IPS DF 6.9 (cell line): ENCODE measurements at regions not wholly inside any gene's neighbourhood (a gene's known extent, or its start where the extent isn't known, plus 50 kb on each side); places are given as distances from the start of the nearest gene placed in this dataset.
"Not testable (repeated sequence)": the region's sequence is repeated elsewhere in the genome, so short reads cannot be mapped to it uniquely, and the experiment has no call there.

Experiments
- DNase-seq: peaks from one replicate; pipeline ENCODE4 v3.0.0-alpha.2; 2013; ENCODE audit warnings: low read depth, low spot score
- H3K27ac ChIP-seq: one replicate; pipeline ENCODE4 v1.5.1; 2013; ENCODE audit warnings: low read length, control low read depth
- H3K27me3 ChIP-seq: 2 replicates; pipeline ENCODE4 v1.6.1; 2013; ENCODE audit warnings: mild to moderate bottlenecking, low read length; ENCODE audit not compliant: control insufficient read depth, insufficient read depth
- H3K36me3 ChIP-seq: 2 replicates; pipeline ENCODE4 v1.6.1; 2013; ENCODE audit warnings: low read length; ENCODE audit not compliant: control insufficient read depth, insufficient read depth
- H3K4me1 ChIP-seq: 2 replicates; pipeline ENCODE4 v1.6.1; 2013; ENCODE audit warnings: low read length; ENCODE audit not compliant: control insufficient read depth, insufficient read depth
- H3K4me3 ChIP-seq: 2 replicates; pipeline ENCODE4 v1.5.1; 2013; ENCODE audit warnings: mild to moderate bottlenecking, low read length
- H3K9me3 ChIP-seq: 2 replicates; pipeline ENCODE4 v1.6.1; 2013; ENCODE audit warnings: low read length, inconsistent platforms; ENCODE audit not compliant: control insufficient read depth, insufficient read depth
- WGBS: extraction: QIAGEN DNeasy Blood & Tissue Kit; methylation state at CpG from one replicate; pipeline ENCODE4 v1.1.7; 2013; ENCODE audit warnings: mixed read lengths, missing lambda C conversion rate; ENCODE audit not compliant: insufficient read length, insufficient coverage; 5-methylcytosine and 5-hydroxymethylcytosine counted together

- H3K27me3 ChIP-seq, H3K27ac ChIP-seq, H3K4me1 ChIP-seq, H3K4me3 ChIP-seq, DNase-seq, H3K36me3 ChIP-seq, H3K9me3 ChIP-seq: not testable (repeated sequence)
- no CpG with 5 or more reads among the region's 2 CpGs for WGBS
Measured at GRCh38 chr12:126979564-126979963, 1287.4 kb upstream of the TMEM132C start.

DNA sequence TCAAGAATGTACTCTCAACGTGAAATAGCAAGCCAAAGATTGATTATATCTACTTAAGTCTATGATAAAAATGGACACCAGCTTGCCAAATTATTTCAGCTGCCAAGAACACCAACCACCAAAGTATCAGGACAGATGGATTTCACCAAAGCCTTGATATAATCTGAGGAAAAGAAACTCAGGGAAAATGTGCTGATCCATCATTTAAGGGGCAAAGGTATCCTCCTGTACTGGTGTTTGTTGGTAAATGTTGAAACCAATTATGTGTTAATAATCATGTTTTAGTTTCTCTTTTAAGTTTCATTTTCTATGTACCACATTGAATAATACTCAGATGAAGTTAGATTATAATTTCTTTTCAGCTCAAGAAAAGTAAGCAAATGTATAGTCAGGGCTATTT lies 1284.3 kb upstream of the TMEM132C start:
- Histone ChIP-seq H3K9me3 (no peaks in the 10 kb centered on the region; the same call in 1 of the 2 replicates), H3K4me3 (no peak overlapping the region), H3K27ac (no peak overlapping the region), H3K36me3 (no peaks in the 10 kb centered on the region), H3K4me1 (no peaks in the 10 kb centered on the region), H3K27me3 (no peaks in the 10 kb centered on the region)
- no CpG with 5 or more reads among the region's 1 CpG for WGBS
- no peak for DNase-seq

DNA sequence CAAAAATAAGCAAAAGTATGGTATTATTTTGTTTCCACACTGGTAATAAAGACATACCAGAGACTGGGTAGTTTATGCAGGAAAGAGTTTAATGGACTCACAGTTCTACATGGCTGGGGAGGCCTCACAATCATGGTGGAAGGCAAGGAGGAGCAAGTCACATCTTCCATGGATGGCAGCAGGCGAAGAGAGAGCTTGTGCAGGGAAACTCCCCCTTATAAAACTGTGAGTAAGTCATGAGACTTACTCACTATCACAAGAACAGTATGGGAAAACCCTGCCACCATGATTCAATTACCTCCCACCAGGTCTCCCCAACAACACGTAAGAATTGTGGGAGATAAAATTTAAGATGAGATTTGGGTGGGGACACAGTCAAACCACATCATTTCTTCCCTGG lies 1283.2 kb upstream of the TMEM132C start:
- WGBS: no CpG with 5 or more reads among the region's 2 CpGs
- H3K4me1 ChIP-seq, H3K36me3 ChIP-seq, H3K27me3 ChIP-seq, H3K4me3 ChIP-seq, DNase-seq, H3K27ac ChIP-seq, H3K9me3 ChIP-seq: not testable (repeated sequence)

DNA sequence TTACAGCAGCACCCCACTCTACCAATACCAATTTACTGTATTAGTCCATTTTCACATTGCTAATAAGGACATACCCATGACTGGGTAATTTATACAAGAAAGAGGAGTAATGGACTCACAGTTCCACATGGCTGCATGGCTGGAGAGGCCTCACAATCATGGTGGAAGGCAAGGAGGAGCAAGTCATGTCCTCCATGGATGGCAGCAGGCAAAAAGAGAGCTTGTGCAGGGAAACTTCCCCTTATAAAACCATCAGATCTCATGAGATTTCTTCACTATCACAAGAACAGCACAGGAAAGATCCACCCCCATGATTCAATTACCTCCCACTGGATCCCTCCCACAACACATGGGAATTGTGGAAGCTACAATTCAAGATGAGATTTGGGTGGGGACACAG lies 1281.3 kb upstream of the TMEM132C start:
- not testable (repeated sequence) for H3K9me3 ChIP-seq

GRCh38 chr12:126989532-126989931 lies 1277.4 kb upstream of the TMEM132C start:
- no peaks in the 10 kb centered on the region for H3K27me3 ChIP-seq
- H3K27ac ChIP-seq: no peak overlapping the region
- peaks cover 2% of the 10 kb centered on the region; the same call in 1 of the 2 replicates for H3K9me3 ChIP-seq
- WGBS: no CpG with 5 or more reads among the region's 2 CpGs
- H3K4me1 ChIP-seq: no peaks in the 10 kb centered on the region
- no peak overlapping the region for H3K4me3 ChIP-seq
- no peak for DNase-seq
- no peaks in the 10 kb centered on the region for H3K36me3 ChIP-seq

More for the DNA sequence above, 1281.3 kb upstream of the TMEM132C start:
- DNase-seq, H3K27ac ChIP-seq, H3K36me3 ChIP-seq, H3K4me3 ChIP-seq, H3K4me1 ChIP-seq, H3K27me3 ChIP-seq: not testable (repeated sequence)

- WGBS: no CpG with 5 or more reads among the region's 9 CpGs
- no peaks in the 10 kb centered on the region for H3K36me3 ChIP-seq
- no peak overlapping the region for H3K27ac ChIP-seq
- peaks cover 2% of the 10 kb centered on the region; the same call in 1 of the 2 replicates for H3K9me3 ChIP-seq
- no peak for DNase-seq
- no peak overlapping the region for H3K4me3 ChIP-seq
- H3K27me3 ChIP-seq: no peaks in the 10 kb centered on the region
- H3K4me1 ChIP-seq: no peaks in the 10 kb centered on the region
Measured at GRCh38 chr12:126993898-126994297, 1273.1 kb upstream of the TMEM132C start.

GRCh38 chr12:126994599-126994998 lies 1272.4 kb upstream of the TMEM132C start:
- WGBS: no CpG with 5 or more reads among the region's 4 CpGs
- DNase-seq: no peak
- Histone ChIP-seq H3K4me1 (no peaks in the 10 kb centered on the region), H3K4me3 (no peak overlapping the region), H3K9me3 (peaks cover 2% of the 10 kb centered on the region; the same call in 1 of the 2 replicates), H3K36me3 (no peaks in the 10 kb centered on the region), H3K27ac (no peak overlapping the region), H3K27me3 (no peaks in the 10 kb centered on the region)

DNA sequence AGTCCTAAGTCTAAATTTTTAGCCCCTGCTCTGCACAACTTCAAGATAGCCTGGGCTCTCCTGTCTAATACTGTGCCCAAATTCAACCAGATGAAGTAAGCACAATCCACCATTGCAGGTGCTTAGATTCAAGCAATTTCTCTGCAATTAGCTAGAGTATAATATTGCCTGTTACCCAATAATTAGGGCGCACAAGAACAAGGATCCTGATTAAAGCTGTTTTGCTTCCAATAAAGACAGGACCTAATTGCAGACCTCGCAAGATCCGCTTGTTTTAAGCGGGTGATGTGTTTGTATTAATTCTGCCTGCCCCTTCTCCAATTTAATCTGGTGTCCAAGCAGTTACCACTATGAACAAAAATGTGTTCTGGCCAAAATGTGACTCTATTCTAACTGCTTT lies 1268.9 kb upstream of the TMEM132C start:
- Histone ChIP-seq H3K27me3 (no peaks in the 10 kb centered on the region), H3K9me3 (peaks cover 2% of the 10 kb centered on the region; the same call in 1 of the 2 replicates), H3K27ac (no peak overlapping the region), H3K4me3 (no peak overlapping the region), H3K4me1 (no peaks in the 10 kb centered on the region), H3K36me3 (no peaks in the 10 kb centered on the region)
- DNase-seq: no peak
- WGBS: no CpG with 5 or more reads among the region's 4 CpGs

- Histone ChIP-seq H3K4me1 (no peaks in the 10 kb centered on the region), H3K27me3 (no peaks in the 10 kb centered on the region), H3K36me3 (no peaks in the 10 kb centered on the region), H3K9me3 (no peaks in the 10 kb centered on the region; the same call in 1 of the 2 replicates), H3K4me3 (no peak overlapping the region), H3K27ac (no peak overlapping the region)
- DNase-seq: no peak
- no CpG with 5 or more reads among the region's 10 CpGs for WGBS
Measured at GRCh38 chr12:126998747-126999285, 1268.2 kb upstream of the TMEM132C start.

- H3K4me1 ChIP-seq: no peaks in the 10 kb centered on the region
- no peaks in the 10 kb centered on the region for H3K27me3 ChIP-seq
- no CpG with 5 or more reads among the region's 5 CpGs for WGBS
- no peak for DNase-seq
- no peak overlapping the region for H3K4me3 ChIP-seq
- H3K27ac ChIP-seq: no peak overlapping the region
- H3K9me3 ChIP-seq: no peaks in the 10 kb centered on the region; the same call in 1 of the 2 replicates
- no peaks in the 10 kb centered on the region for H3K36me3 ChIP-seq
Measured at GRCh38 chr12:126999352-126999751, 1267.6 kb upstream of the TMEM132C start.

GRCh38 chr12:127005406-127005805 lies 1261.6 kb upstream of the TMEM132C start:
- H3K9me3 ChIP-seq: no peaks in the 10 kb centered on the region; the same call in 1 of the 2 replicates
- no peaks in the 10 kb centered on the region for H3K36me3 ChIP-seq
- no peaks in the 10 kb centered on the region for H3K27me3 ChIP-seq
- no CpG with 5 or more reads among the region's 3 CpGs for WGBS
- no peak overlapping the region for H3K27ac ChIP-seq
- H3K4me3 ChIP-seq: no peak overlapping the region
- DNase-seq: no peak
- H3K4me1 ChIP-seq: no peaks in the 10 kb centered on the region
